Caco-2 (cell line): ENCODE measurements at regions not wholly inside any gene's neighbourhood (a gene's known extent, or its start where the extent isn't known, plus 50 kb on each side); places are given as distances from the start of the nearest gene placed in this dataset.

ENCODE experiments used
- BruUV-seq: library from RNA; stranded (reverse); fragments of 400-500 nt; replicated peaks from 2 replicates; lab custom pipeline; 2021; lab: Mats Ljungman, UMichigan
- CTCF ChIA-PET: fragments of 300-600 bp; sonication (Branson Sonifier 250); formaldehyde crosslinking; loops from one replicate; lab custom pipeline; 2022; ENCODE audit warnings: antibody characterized with exemption; lab: Charles Lee
- POLR2A ChIA-PET: fragments of 300-600 bp; sonication (Branson Sonifier 250); formaldehyde crosslinking; loops from one replicate; lab custom pipeline; 2022; ENCODE audit warnings: antibody characterized with exemption; lab: Charles Lee
- DNase-seq, 2 experiments: peaks; one replicate each; pipeline versions ENCODE4 v3.0.0 to v3.0.0-alpha.2; 2020 to 2022
- H3K27me3 ChIP-seq: replicated peaks from 2 replicates; pipeline ENCODE4 v1.6.0; 2011; ENCODE audit warnings: low read length; ENCODE audit not compliant: control insufficient read depth, insufficient read depth
- H3K36me3 ChIP-seq: 2 replicates; pipeline ENCODE4 v1.5.1; 2011; ENCODE audit warnings: low read length; ENCODE audit not compliant: control insufficient read depth, insufficient read depth
- H3K4me1 ChIP-seq: fragments of 250-450 bp; sonication (Bioruptor Pico); 2 replicates; pipeline ENCODE4 v1.5.1; 2020; ENCODE audit warnings: mild to moderate bottlenecking
- H3K4me3 ChIP-seq: 2 replicates; pipeline ENCODE4 v1.5.1; 2011; ENCODE audit warnings: low read depth, mild to moderate bottlenecking, control low read depth, low read length
- H3K9me3 ChIP-seq: fragments of 250-450 bp; sonication (Bioruptor Pico); 2 replicates; pipeline ENCODE4 v1.5.1; 2020; ENCODE audit warnings: mild to moderate bottlenecking, moderate library complexity
- H3K27ac Mint-ChIP-seq: one replicate; pipeline ENCODE4 v1.8.0; 2022; ENCODE audit warnings: mixed read lengths; ENCODE audit not compliant: unreplicated experiment
- H3K27me3 Mint-ChIP-seq: one replicate; pipeline ENCODE4 v1.8.0; 2022; ENCODE audit warnings: mixed read lengths; ENCODE audit not compliant: insufficient read depth, unreplicated experiment
- H3K36me3 Mint-ChIP-seq: one replicate; pipeline ENCODE4 v1.8.0; 2022; ENCODE audit warnings: mild to moderate bottlenecking, mixed read lengths; ENCODE audit not compliant: insufficient read depth, unreplicated experiment
- H3K4me1 Mint-ChIP-seq: one replicate; pipeline ENCODE4 v1.8.0; 2022; ENCODE audit warnings: low read depth, mixed read lengths; ENCODE audit not compliant: unreplicated experiment
- H3K4me3 Mint-ChIP-seq: one replicate; pipeline ENCODE4 v1.8.0; 2022; ENCODE audit warnings: mild to moderate bottlenecking, moderate library complexity, mixed read lengths; ENCODE audit not compliant: unreplicated experiment
- H3K9me3 Mint-ChIP-seq: one replicate; pipeline ENCODE4 v1.8.0; 2022; ENCODE audit warnings: mixed read lengths; ENCODE audit not compliant: unreplicated experiment
- CTCF ChIP-seq, 2 experiments: fragments of 200-600 bp in 1 of 2; IDR thresholded peaks; 1 replicate in 1 of 2; 2 replicates in 1 of 2; pipeline versions ENCODE4 v1.5.1 to v1.8.0; 2011 to 2022; ENCODE audit warnings: antibody characterized with exemption in 1 of 2, control low read depth in 1 of 2, inconsistent platforms in 1 of 2, low read depth in 1 of 2, low read length in 1 of 2, mild to moderate bottlenecking in 1 of 2, moderate library complexity in 1 of 2; ENCODE audit not compliant: insufficient read depth in 1 of 2, severe bottlenecking in 1 of 2, unreplicated experiment in 1 of 2
- intact Hi-C: fragments of 100-400 bp; cut with micrococcal nuclease; formaldehyde crosslinking; loops from one replicate; pipeline ENCODE4 v1.10.0; 2022; ENCODE audit not compliant: unreplicated experiment

- no peaks in the 10 kb centered on the region for H3K4me1 ChIP-seq
- H3K36me3 ChIP-seq, result no peaks in the 10 kb centered on the region
- H3K4me3 ChIP-seq, result no peak overlapping the region
- H3K27me3 ChIP-seq, result no peaks in the 10 kb centered on the region
- no peak overlapping the region for H3K4me3 Mint-ChIP-seq
- H3K27ac Mint-ChIP-seq, result no peak overlapping the region
- no peaks in the 10 kb centered on the region for H3K36me3 Mint-ChIP-seq
- no peak for TF ChIP-seq CTCF (IDR thresholded peaks at IDR 0.05; ENCODE audit: insufficient read depth in 1 of 2, low read depth in 1 of 2, low read length in 1 of 2, severe bottlenecking in 1 of 2, unreplicated experiment in 1 of 2)
- ChIA-PET POLR2A (no interaction called here), CTCF (no interaction called here)
- no TSS peak for BruUV-seq
- H3K27me3 Mint-ChIP-seq, result no peaks in the 10 kb centered on the region
- intact Hi-C loops, result no loop called here
- no peaks in the 10 kb centered on the region for H3K4me1 Mint-ChIP-seq
- no peaks in the 10 kb centered on the region for H3K9me3 ChIP-seq
- H3K9me3 Mint-ChIP-seq, result peaks cover 18% of the 10 kb centered on the region
- DNase-seq, result no peak
Observed at GRCh38 chr6:73901311-73901710, 205.3 kb downstream of the CD109 start.

- Histone ChIP-seq H3K4me1 (no peaks in the 10 kb centered on the region), H3K4me3 (no peak overlapping the region), H3K9me3 (no peaks in the 10 kb centered on the region), H3K36me3 (no peaks in the 10 kb centered on the region), H3K27me3 (no peaks in the 10 kb centered on the region)
- no peak overlapping the region for H3K27ac Mint-ChIP-seq
- H3K9me3 Mint-ChIP-seq, result peaks cover 18% of the 10 kb centered on the region
- POLR2A ChIA-PET, result no interaction called here
- CTCF ChIA-PET, result no interaction called here
- H3K27me3 Mint-ChIP-seq, result no peaks in the 10 kb centered on the region
- TF ChIP-seq CTCF (IDR thresholded peaks at IDR 0.05; ENCODE audit: insufficient read depth in 1 of 2, low read depth in 1 of 2, low read length in 1 of 2, severe bottlenecking in 1 of 2, unreplicated experiment in 1 of 2), result peak in 1 of 2 experiments; percentile 25
- no peaks in the 10 kb centered on the region for H3K4me1 Mint-ChIP-seq
- no peaks in the 10 kb centered on the region for H3K36me3 Mint-ChIP-seq
- DNase-seq, result peak in 1 of 2 experiments; percentile 14
- H3K4me3 Mint-ChIP-seq, result no peak overlapping the region
- intact Hi-C loops, result loop anchor here (1.0 kb wide), 2 partner anchors 43 to 159 kb away; no protein-coding TSS in a partner anchor
- BruUV-seq, result no TSS peak
Observed at GRCh38 chr6:73898599-73898998, 202.6 kb downstream of the CD109 start.

GRCh38 chr6:73893696-73894095 lies 197.7 kb downstream of the CD109 start:
- Mint-ChIP-seq H3K9me3 (no peaks in the 10 kb centered on the region), H3K27me3 (peaks cover 3% of the 10 kb centered on the region), H3K4me3 (no peak overlapping the region), H3K36me3 (no peaks in the 10 kb centered on the region), H3K27ac (no peak overlapping the region), H3K4me1 (no peaks in the 10 kb centered on the region)
- Histone ChIP-seq H3K4me1 (no peaks in the 10 kb centered on the region), H3K36me3 (no peaks in the 10 kb centered on the region), H3K9me3 (no peaks in the 10 kb centered on the region), H3K4me3 (no peak overlapping the region), H3K27me3 (no peaks in the 10 kb centered on the region)
- no peak for TF ChIP-seq CTCF (IDR thresholded peaks at IDR 0.05; ENCODE audit: insufficient read depth in 1 of 2, low read depth in 1 of 2, low read length in 1 of 2, severe bottlenecking in 1 of 2, unreplicated experiment in 1 of 2)
- ChIA-PET CTCF (no interaction called here), POLR2A (no interaction called here)
- no TSS peak for BruUV-seq
- no peak for DNase-seq
- intact Hi-C loops, result no loop called here
